Activated CD4-positive, alpha-beta T cell treated with anti-CD3 and anti-CD28 coated beads, Interleukin-2, amount 50 U/mL, for 1 hour (primary cell): ENCODE measurements at regions not wholly inside any gene's neighbourhood (a gene's known extent, or its start where the extent isn't known, plus 50 kb on each side); places are given as distances from the start of the nearest gene placed in this dataset.

Experiments used
- DNase-seq: peaks from one replicate; pipeline ENCODE4 v3.0.0-alpha.2; 2020

- no peak for DNase-seq
These were observed 257.5 kb downstream of the DIRAS2 start for GRCh38 chr9:90385146-90385545.

- DNase-seq = no peak
These were observed 249.1 kb downstream of the DIRAS2 start for GRCh38 chr9:90393365-90394152.

- no peak for DNase-seq
These were observed 247.8 kb downstream of the DIRAS2 start for GRCh38 chr9:90394871-90395270.

GRCh38 chr9:90400091-90400490 lies 242.5 kb downstream of the DIRAS2 start:
- DNase-seq = no peak

GRCh38 chr9:90408659-90409058 lies 234.0 kb downstream of the DIRAS2 start:
- DNase-seq = no peak

- DNase-seq = no peak
These were observed 223.3 kb downstream of the DIRAS2 start for GRCh38 chr9:90419221-90419851.

GRCh38 chr9:90420211-90420610 lies 222.4 kb downstream of the DIRAS2 start:
- DNase-seq = no peak

GRCh38 chr9:90420768-90421513 lies 221.7 kb downstream of the DIRAS2 start:
- DNase-seq = no peak

GRCh38 chr9:90421786-90422185 lies 220.8 kb downstream of the DIRAS2 start:
- DNase-seq = no peak

GRCh38 chr9:90423661-90424193 lies 218.9 kb downstream of the DIRAS2 start:
- no peak for DNase-seq

- DNase-seq = no peak
These were observed 214.1 kb downstream of the DIRAS2 start for GRCh38 chr9:90428517-90428916.

GRCh38 chr9:90432951-90433350 lies 209.7 kb downstream of the DIRAS2 start:
- DNase-seq = no peak

GRCh38 chr9:90433398-90433941 lies 209.2 kb downstream of the DIRAS2 start:
- no peak for DNase-seq

- no peak for DNase-seq
These were observed 200.8 kb downstream of the DIRAS2 start for GRCh38 chr9:90441814-90442213.

- DNase-seq = no peak
These were observed 199.9 kb downstream of the DIRAS2 start for GRCh38 chr9:90442723-90443122.

GRCh38 chr9:90444609-90445204 lies 197.9 kb downstream of the DIRAS2 start:
- no peak for DNase-seq

GRCh38 chr9:90445391-90445790 lies 197.2 kb downstream of the DIRAS2 start:
- no peak for DNase-seq

GRCh38 chr9:90446200-90446948 lies 196.2 kb downstream of the DIRAS2 start:
- no peak for DNase-seq

- no peak for DNase-seq
These were observed 194.9 kb downstream of the DIRAS2 start for GRCh38 chr9:90447773-90448172.

- DNase-seq = no peak
These were observed 193.3 kb downstream of the DIRAS2 start for GRCh38 chr9:90449213-90449925.

- no peak for DNase-seq
These were observed 190.8 kb downstream of the DIRAS2 start for GRCh38 chr9:90451804-90452203.
